GM18861 (cell line): ENCODE measurements at regions not wholly inside any gene's neighbourhood (a gene's known extent, or its start where the extent isn't known, plus 50 kb on each side); places are given as distances from the start of the nearest gene placed in this dataset.

Experiments
- ATAC-seq: cut with Tn5 transposase; IDR thresholded peaks from one replicate; pipeline ENCODE4 v1.9.1; 2021; ENCODE audit not compliant: unreplicated experiment

DNA sequence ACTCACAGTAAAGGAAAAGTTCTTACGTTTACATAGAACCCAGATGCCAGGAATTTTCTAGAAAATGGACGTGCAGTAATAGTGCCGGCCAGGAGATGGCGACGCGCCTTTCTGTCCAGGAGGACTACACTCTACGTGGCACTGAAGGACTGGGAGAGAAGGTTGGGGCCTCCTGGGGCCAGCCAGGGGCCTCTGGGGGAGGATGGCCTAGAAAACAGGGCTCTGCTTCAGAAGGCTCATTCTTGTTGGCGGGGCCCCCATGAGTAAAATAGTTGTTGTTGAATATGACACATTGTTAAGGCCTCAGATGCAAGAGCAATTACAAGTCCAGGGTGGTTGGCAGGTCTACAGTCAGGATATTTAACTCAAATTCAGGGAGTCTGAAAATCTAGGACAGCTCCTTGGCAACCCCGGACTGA lies 120.1 kb upstream of the MAX start:
- ATAC-seq = no peak

GRCh38 chr14:65223636-65224035 lies 121.3 kb upstream of the MAX start:
- no peak for ATAC-seq

GRCh38 chr14:65224799-65225198 lies 122.5 kb upstream of the MAX start:
- ATAC-seq = no peak

DNA sequence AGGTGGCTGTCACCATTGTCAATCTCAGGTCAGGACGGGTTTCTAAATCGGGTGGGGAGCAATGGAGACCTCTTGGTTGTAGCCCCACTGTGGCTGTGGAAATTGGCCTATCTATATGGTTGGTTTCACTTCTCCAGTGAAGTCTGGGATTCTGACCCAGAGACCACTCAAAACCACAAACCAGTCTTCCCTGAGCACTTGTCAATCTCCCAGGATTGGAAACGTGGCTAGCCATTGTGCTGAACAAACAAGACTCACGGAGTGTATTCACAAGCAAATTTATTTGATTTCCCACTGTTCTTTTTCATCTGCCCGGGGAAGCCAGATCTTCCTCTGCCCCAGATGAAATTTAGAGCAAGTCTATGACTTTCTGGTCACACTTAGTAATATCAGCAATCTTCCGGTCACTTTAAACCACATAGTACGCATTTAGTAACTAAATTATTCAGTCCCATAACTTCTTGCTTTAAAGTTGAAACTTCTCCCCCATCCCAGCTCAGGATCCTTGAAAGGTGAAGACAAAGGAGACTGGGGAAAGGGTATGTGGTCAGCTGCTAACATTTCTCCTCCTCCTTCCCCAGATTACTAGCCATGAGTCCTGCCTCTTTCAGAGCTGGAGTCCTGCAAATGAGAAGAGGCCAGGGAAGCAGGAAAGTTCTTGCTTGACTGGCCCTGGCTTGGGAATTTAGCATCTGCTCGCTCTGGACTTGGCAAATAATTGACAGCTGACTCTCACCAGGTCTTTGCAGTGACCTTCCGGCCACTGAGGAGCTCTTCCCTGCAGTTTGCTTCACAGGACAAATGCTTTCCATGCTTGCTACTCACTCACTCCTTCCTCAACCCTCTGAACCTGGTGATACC lies 123.2 kb upstream of the MAX start:
- no peak for ATAC-seq

DNA sequence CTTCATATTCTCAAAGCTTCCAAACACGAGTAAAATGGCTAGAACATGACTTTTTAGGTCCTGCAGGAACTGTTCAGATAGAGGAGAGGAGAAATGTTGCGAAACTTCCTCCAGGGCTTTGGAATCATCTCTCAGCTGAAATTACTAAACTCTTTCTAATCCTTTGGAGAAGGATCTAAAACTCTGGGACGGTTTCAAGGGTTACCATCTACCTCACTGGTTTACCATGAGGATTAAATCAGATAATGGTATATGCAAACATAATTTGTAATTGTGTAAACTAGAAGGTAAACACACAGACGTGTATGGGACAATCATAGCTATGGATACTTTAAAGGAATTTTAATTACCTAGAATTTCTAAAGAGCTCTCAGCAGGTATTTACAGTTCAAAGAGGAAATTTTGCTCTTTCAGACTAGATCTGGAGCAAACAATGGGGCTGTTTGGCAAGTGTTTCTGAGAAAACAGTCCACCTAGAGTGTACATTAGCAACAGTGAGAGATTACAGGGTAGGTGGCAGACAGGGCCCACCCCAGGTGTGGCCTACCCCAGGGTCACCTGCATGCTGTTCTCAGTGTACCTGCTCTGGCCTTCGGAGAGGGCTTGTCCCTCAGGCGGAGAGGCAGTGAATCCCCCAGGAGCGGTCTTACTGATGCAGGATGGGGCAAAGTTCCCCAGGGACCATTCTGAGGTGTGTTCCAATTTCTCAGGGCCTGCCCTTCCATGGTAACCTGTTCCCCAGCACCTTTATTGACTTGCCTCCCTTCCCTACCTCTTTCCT lies 124.7 kb upstream of the MAX start:
- no peak for ATAC-seq

DNA sequence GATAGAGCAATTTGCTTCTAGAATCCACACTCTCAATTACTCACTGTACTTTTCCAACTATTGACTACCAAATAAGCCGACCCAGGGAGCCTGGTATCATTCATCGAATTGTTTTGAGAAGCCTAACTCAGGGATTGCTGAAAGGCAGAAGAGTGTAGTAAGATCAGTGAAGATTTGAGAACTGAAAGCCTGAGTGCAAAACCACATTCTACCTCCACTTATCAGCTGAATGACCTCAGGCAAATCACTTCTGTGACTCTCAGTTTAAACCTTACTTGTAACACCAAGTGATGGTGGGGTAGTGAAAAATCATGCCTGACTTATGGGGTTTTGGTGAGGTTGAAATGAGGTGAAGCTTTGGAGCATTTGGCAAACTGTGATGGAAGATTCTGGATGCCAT lies 126.1 kb upstream of the MAX start:
- ATAC-seq = peak; percentile 82

DNA sequence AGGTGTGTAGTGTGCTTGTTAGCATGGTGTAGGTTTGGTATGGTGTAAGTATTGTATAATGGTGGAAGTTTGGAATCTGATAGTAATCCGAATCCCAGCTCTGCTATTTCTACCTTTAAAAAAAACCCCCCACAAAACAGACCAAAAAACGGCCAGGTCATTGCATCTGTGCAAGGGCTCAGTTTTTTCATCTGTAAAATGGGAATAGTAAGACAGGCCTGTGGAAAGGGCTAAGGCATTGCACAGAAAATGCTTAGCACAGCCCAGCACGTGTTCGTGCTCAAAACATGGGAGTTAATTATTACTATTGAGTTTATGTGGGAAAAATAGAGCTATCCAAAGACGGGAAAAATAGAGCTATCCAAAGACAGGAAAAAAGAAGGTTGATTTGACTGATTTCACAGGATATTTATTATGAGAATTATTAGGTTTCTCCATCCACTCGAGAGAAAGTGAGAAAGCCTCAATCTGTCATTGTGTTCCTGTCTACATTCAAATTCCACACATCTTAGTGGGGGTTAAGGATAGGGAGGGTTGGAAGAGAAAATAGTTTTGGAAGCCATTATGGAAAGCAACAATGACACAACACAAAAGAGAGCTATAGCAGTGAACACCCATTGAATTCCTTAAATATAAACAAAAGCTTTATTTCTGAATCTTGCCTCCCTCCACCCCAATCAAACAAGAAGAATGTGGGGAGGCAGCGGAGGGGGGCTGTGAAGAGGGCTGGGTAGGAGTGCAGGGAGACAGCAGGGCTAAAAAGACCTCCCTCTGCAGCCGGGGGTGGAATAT lies 126.8 kb upstream of the MAX start:
- ATAC-seq = no peak

GRCh38 chr14:65229748-65230728 lies 127.7 kb upstream of the MAX start:
- ATAC-seq = no peak

GRCh38 chr14:65231286-65231980 lies 129.1 kb upstream of the MAX start:
- no peak for ATAC-seq

- ATAC-seq = no peak
Measured at GRCh38 chr14:65234752-65235361, 132.5 kb upstream of the MAX start.

GRCh38 chr14:65237023-65237814 lies 134.9 kb upstream of the MAX start:
- no peak for ATAC-seq

- no peak for ATAC-seq
Measured at GRCh38 chr14:65237941-65238340, 135.6 kb upstream of the MAX start.

DNA sequence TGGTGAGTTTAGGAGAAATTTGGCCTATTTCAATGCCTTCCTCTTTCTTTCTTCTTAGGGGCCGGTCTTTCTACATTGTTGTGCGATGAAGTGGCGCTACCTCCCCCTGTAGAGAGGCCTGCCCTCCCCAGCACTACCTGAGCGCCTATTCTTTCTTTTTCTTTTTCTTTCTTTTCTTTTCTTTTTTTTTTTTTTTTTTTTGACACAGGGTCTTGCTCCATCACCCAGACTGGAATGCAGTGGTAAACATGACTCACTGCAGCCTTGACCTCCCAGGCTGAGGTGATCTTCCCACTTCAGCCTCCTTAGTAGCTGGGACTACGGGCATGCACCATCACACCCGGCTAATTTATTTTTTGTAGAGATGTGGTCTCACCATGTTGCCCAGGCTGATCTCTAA lies 136.1 kb upstream of the MAX start:
- ATAC-seq = no peak

GRCh38 chr14:65239143-65239937 lies 137.0 kb upstream of the MAX start:
- ATAC-seq = no peak

DNA sequence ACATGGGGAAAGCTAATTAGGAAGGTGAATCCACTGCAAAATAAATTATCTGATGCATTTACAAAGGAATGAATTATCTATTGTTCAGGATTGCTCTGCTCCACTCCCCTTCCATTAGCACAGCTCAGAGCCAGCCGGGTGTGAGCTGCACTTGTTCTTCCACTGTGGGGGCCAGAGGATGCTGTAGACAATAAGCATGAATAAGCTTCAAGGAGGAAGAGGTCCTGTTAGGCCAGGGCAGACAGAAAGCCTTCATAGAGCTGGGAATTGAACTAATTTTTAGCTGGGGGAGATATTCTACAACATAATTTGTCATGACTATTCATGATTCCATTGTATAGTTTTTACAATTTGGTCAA lies 137.6 kb upstream of the MAX start:
- ATAC-seq = no peak

- ATAC-seq = no peak
Measured at GRCh38 chr14:65241125-65241752, 138.9 kb upstream of the MAX start.

DNA sequence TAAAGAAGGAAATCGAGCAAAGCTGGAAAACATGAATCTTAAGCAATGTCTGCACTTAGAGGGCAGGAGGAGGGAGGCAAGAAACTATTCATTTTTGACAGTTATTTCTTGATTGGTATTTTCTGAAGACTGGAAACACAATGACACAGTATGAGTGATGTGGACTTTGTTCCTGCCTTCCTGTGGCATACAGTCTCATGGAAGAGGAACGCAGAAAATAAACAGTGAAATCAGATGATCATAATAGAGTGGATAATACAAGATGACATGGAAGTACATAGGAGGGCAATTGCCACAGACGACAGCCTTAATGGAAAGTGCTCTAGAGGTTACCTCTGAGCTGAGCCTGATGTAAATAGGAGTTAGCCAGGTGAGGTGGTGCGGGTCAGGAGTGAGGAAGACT lies 140.4 kb upstream of the MAX start:
- ATAC-seq = no peak
